GM12878 (cell line): ENCODE measurements at regions not wholly inside any gene's neighbourhood (a gene's known extent, or its start where the extent isn't known, plus 50 kb on each side); places are given as distances from the start of the nearest gene placed in this dataset.

Experiments
- ATAC-seq: fragments of 200-7000 bp; cut with Tn5 transposase; 3 replicates; pipeline ENCODE4 v1.9.1; 2020; ENCODE audit warnings: mild to moderate bottlenecking, moderate library complexity
- BruUV-seq: library from RNA; stranded (reverse); fragments of 400-500 nt; replicated peaks from 2 replicates; lab custom pipeline; 2021; lab: Mats Ljungman, UMichigan
- CTCF ChIA-PET: fragments of 300-600 bp; sonication (Branson Sonifier 250); formaldehyde crosslinking; extraction: SDS; loops from one replicate; lab custom pipeline; 2021; ENCODE audit warnings: inconsistent platforms; lab: Yijun Ruan, JAX
- POLR2A ChIA-PET: fragments of 350-600 bp; formaldehyde crosslinking; extraction: SDS; loops from one replicate; lab custom pipeline; 2021; ENCODE audit warnings: inconsistent platforms; lab: Charles Lee
- RAD21 ChIA-PET: fragments of 300-600 bp; sonication (Branson Sonifier 250); formaldehyde crosslinking; loops from one replicate; lab custom pipeline; 2023; ENCODE audit warnings: antibody characterized with exemption; ENCODE audit not compliant: unreplicated experiment; lab: Charles Lee
- SMC1A ChIA-PET: fragments of 300-600 bp; sonication (Branson Sonifier 250); formaldehyde crosslinking; loops from one replicate; lab custom pipeline; 2023; ENCODE audit not compliant: unreplicated experiment, uncharacterized antibody; lab: Charles Lee
- DNase-seq: peaks from one replicate; pipeline ENCODE4 v3.0.0-alpha.2; 2011; ENCODE audit warnings: low read depth, low spot score
- FAIRE-seq: peaks from 3 replicates; lab custom pipeline; 2011; peaks lifted over from hg19 to GRCh38; lab: Jason Lieb, UNC
- H2AFZ ChIP-seq: 2 replicates; pipeline ENCODE4 v1.6.0; 2011; ENCODE audit warnings: low read depth, low read length, control low read depth; ENCODE audit not compliant: control insufficient read depth
- H3K27ac ChIP-seq: 2 replicates; pipeline ENCODE4 v1.5.1; 2011; ENCODE audit warnings: control low read depth; ENCODE audit not compliant: control insufficient read depth, insufficient read depth
- H3K27me3 ChIP-seq, 2 experiments: replicated peaks in 1 of 2; 2 replicates each; pipeline versions ENCODE4 v1.6.0 to v1.6.1; 2011; ENCODE audit warnings: low read length in 1 of 2; ENCODE audit not compliant: control insufficient read depth in 2 of 2, insufficient read depth in 2 of 2
- H3K36me3 ChIP-seq, 2 experiments: 2 replicates each; pipeline ENCODE4 v1.5.1; 2011; ENCODE audit warnings: low read length in 1 of 2; ENCODE audit not compliant: control insufficient read depth in 2 of 2, insufficient read depth in 2 of 2
- H3K4me1 ChIP-seq: 2 replicates; pipeline ENCODE4 v1.6.1; 2011; ENCODE audit warnings: mild to moderate bottlenecking, low read length, moderate library complexity, mixed read lengths; ENCODE audit not compliant: control insufficient read depth, insufficient read depth
- H3K4me2 ChIP-seq: 2 replicates; pipeline ENCODE4 v1.6.0; 2011; ENCODE audit warnings: control low read depth; ENCODE audit not compliant: control insufficient read depth, insufficient read depth
- H3K4me3 ChIP-seq: fragments of 200-600 bp; sonication (generic); 2 replicates; pipeline ENCODE4 v1.5.1; 2016
- H3K79me2 ChIP-seq: 2 replicates; pipeline ENCODE4 v1.6.0; 2011; ENCODE audit warnings: low read length; ENCODE audit not compliant: control insufficient read depth, insufficient read depth
- H3K9ac ChIP-seq: 2 replicates; pipeline ENCODE4 v1.8.0; 2011; ENCODE audit warnings: low read length, control low read depth, mixed read lengths; ENCODE audit not compliant: control insufficient read depth, insufficient read depth
- H3K9me3 ChIP-seq: replicated peaks from 3 replicates; pipeline ENCODE4 v1.5.1; 2011; ENCODE audit warnings: mild to moderate bottlenecking, low read length; ENCODE audit not compliant: control insufficient read depth, insufficient read depth
- H4K20me1 ChIP-seq: 2 replicates; pipeline ENCODE4 v1.6.0; 2011; ENCODE audit not compliant: control insufficient read depth, insufficient read depth
- ASH2L ChIP-seq: fragments of 300-600, 200-600 bp; sonication (generic); IDR thresholded peaks from 2 replicates; pipeline ENCODE4 v1.6.1; 2017; ENCODE audit warnings: low read depth, mild to moderate bottlenecking, borderline replicate concordance
- ETV6 ChIP-seq, 2 experiments: fragments of 450-650 bp in 1 of 2; IDR thresholded peaks in 1 of 2; conservative IDR thresholded peaks in 1 of 2; 2 replicates each; pipeline ENCODE4 v1.6.1; 2014; ENCODE audit warnings: antibody characterized with exemption in 1 of 2, borderline replicate concordance in 1 of 2, low read depth in 1 of 2, mild to moderate bottlenecking in 1 of 2, moderate library complexity in 1 of 2
- FOXK2 ChIP-seq: fragments of 450-650 bp; IDR thresholded peaks from 2 replicates; pipeline ENCODE4 v1.6.1; 2017; ENCODE audit warnings: mild to moderate bottlenecking, moderate library complexity
- GABPA ChIP-seq: IDR thresholded peaks from 2 replicates; pipeline ENCODE4 v1.6.1; 2014; ENCODE audit warnings: antibody characterized with exemption, low read depth, mild to moderate bottlenecking, inconsistent platforms
- HDGF ChIP-seq: fragments of 450-650 bp; IDR thresholded peaks from 2 replicates; pipeline ENCODE4 v1.6.1; 2016; ENCODE audit warnings: antibody characterized with exemption
- NRF1 ChIP-seq: conservative IDR thresholded peaks from 2 replicates; pipeline ENCODE4 v1.6.1; 2011; ENCODE audit warnings: mild to moderate bottlenecking, low read depth, low read length, improper control_type of control experiment
- RUNX3 ChIP-seq: IDR thresholded peaks from 2 replicates; pipeline ENCODE4 v1.6.1; 2012; ENCODE audit warnings: low read length, inconsistent platforms
- SMARCA5 ChIP-seq: fragments of 450-650 bp; IDR thresholded peaks from 2 replicates; pipeline ENCODE4 v1.6.1; 2017; ENCODE audit warnings: mild to moderate bottlenecking
- SPI1 ChIP-seq: IDR thresholded peaks from 2 replicates; pipeline ENCODE4 v1.6.1; 2011; ENCODE audit warnings: low read depth, mild to moderate bottlenecking, low read length, moderate library complexity, borderline replicate concordance; ENCODE audit not compliant: insufficient read depth
- SUZ12 ChIP-seq: fragments of 200-600 bp; sonication (generic); IDR thresholded peaks from one replicate; pipeline ENCODE4 v1.6.1; 2018; ENCODE audit warnings: antibody characterized with exemption, mild to moderate bottlenecking; ENCODE audit not compliant: unreplicated experiment
- WGBS: methylation state at CpG from one replicate; pipeline ENCODE4 v1.1.6; 2016; ENCODE audit warnings: low lambda C conversion rate; ENCODE audit not compliant: insufficient replicate concordance, insufficient coverage; ENCODE audit errors: missing lambda C conversion rate; 5-methylcytosine and 5-hydroxymethylcytosine counted together
- in situ Hi-C: fragments of 300-500 bp; cut with MboI; formaldehyde crosslinking; loops from 9 replicates; pipeline ENCODE4 v1.14.3; 2018; ENCODE audit warnings: mixed read lengths
- intact Hi-C: fragments of 100-400 bp; cut with micrococcal nuclease; formaldehyde crosslinking; loops from one replicate; pipeline ENCODE4 v1.14.2; 2022; ENCODE audit not compliant: unreplicated experiment

DNA sequence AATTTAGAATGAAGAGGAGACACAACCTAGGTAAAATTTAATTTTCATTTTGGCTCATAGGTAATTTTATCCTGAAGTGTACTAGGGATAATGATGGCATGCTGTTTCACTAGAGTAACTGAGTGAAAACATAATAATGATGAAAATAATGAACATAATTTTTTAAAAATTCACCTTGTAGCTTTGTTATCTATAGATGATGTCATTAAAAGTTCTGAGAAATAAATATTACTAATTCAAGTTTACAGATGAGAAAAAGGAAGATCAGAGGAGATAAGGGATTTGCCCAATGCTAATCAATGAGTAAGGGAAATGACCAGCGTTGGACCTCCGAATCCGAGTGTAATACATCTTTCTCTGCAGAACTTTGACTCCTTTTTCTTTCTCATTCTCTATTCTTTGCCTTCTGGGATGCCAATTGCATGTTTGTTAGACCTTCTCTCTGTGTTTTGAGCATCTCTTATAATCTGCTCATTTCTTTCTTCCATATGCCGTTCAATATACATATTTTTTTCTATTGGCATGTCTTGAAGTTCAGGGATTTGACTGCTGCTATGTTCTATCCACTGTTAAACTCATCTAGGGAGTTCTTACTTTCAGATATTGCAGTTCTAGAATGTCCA, 186.5 kb downstream of the SNX19 start:
- no peak overlapping the region for H3K9ac ChIP-seq
- ChIA-PET RAD21 (no interaction called here), CTCF (no interaction called here), POLR2A (no interaction called here), SMC1A (no interaction called here)
- intact Hi-C loops (no loop called here), in situ Hi-C loops (no loop called here)
- no TSS peak for BruUV-seq
- no peaks in the 10 kb centered on the region for H4K20me1 ChIP-seq
- no peaks in the 10 kb centered on the region; the same call in 1 of the 3 replicates for H3K9me3 ChIP-seq
- H3K4me3 ChIP-seq, result no peak overlapping the region
- 21% methylated on average over 4 of the region's 4 CpGs for WGBS
- FAIRE-seq (no peak), DNase-seq (no peak), ATAC-seq (no peak)
- no peaks in the 10 kb centered on the region for H3K4me1 ChIP-seq
- H3K79me2 ChIP-seq, result no peaks in the 10 kb centered on the region
- TF ChIP-seq SMARCA5 (no peak), ETV6 (conservative IDR thresholded peaks at IDR 0.05 in 1 of 2, IDR thresholded peaks at IDR 0.05 in 1 of 2; ENCODE audit: borderline replicate concordance in 1 of 2, low read depth in 1 of 2) (no peak), GABPA (no peak), SPI1 (no peak), NRF1 (no peak), ASH2L (no peak), FOXK2 (no peak), RUNX3 (no peak), SUZ12 (no peak), HDGF (no peak)
- no peak overlapping the region for H3K27ac ChIP-seq
- peaks cover 0 to 3% of the 10 kb centered on the region in 2 experiments; a peak in 1 of 4 replicates for H3K27me3 ChIP-seq
- no peaks in the 10 kb centered on the region for H3K36me3 ChIP-seq
- no peak overlapping the region for H2AFZ ChIP-seq
- no peak overlapping the region for H3K4me2 ChIP-seq
